ENCODE measurements at regions not wholly inside any gene's neighbourhood (a gene's known extent, or its start where the extent isn't known, plus 50 kb on each side); places are given as distances from the start of the nearest gene placed in this dataset.

GRCh38 chr7:24341691-24342413 is 57.9 kb downstream of the NPY start:
- no peak for DNase-seq

GRCh38 chr7:24343614-24344013 is 59.6 kb downstream of the NPY start:
- DNase-seq = no peak

- no peak for DNase-seq
These were observed 62.1 kb downstream of the NPY start for GRCh38 chr7:24346129-24346528.

DNA sequence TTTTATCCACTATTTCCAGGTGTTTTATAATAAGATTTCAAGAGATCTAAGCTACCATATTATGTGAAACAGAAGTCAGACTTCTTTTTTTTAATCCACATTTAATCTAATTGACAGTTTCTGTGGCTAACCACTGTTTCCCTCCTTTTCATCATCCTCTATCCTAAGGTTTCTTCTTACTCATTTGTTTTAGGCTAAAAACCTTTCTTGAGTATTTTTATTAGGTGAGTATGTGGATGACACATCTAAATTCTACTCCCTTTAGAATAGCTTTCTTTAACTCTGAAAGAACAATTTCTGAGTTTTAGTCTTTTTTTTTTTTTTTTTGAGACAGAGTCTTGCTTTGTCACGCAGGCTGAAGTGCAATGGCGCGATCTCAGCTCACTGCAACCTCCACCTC is 62.7 kb downstream of the NPY start:
- DNase-seq = no peak

GRCh38 chr7:24349339-24349738 is 65.3 kb downstream of the NPY start:
- no peak for DNase-seq

DNA sequence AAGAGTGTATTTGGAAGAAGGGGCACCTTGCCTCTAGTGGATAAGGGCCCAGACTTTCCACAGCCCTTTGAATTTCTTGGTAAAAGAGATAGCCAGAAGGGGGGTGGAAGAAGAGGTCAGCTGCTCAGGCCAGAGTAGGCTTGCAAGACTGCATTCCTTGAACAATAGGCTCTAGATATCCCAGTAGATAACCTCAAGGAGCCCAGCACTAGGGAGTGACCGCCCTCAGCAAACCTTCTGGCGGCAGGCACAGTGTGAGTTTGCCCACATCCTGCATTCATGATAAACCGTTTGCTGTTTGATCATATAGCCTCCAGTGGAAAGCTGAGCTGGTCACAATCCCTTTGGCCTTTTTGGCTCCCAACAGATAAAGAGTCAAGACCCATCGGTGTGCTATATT is 70.5 kb downstream of the NPY start:
- no peak for DNase-seq

- DNase-seq = no peak
These were observed 72.9 kb downstream of the NPY start for GRCh38 chr7:24356718-24357386.

DNA sequence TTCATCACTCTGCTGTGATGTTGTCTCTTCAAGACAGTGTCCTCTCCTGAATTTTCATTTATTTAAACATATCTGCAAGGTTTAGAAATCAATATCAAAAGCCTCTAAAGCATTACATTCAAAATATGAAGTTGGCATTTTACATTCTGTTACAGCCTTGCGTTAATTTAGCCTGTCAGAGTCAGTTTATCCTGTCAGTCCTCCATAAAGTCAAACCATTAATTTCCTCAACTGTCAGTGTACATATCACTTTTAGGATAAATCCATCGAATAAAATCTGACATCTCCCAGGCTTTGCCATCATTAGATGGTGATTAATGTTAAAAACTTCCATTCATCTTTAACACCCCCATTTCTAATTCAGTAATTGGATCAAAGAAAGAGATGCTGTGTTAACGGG is 77.0 kb downstream of the NPY start:
- no peak for DNase-seq

- DNase-seq = no peak
These were observed 81.6 kb downstream of the NPY start for GRCh38 chr7:24365606-24366005.

DNA sequence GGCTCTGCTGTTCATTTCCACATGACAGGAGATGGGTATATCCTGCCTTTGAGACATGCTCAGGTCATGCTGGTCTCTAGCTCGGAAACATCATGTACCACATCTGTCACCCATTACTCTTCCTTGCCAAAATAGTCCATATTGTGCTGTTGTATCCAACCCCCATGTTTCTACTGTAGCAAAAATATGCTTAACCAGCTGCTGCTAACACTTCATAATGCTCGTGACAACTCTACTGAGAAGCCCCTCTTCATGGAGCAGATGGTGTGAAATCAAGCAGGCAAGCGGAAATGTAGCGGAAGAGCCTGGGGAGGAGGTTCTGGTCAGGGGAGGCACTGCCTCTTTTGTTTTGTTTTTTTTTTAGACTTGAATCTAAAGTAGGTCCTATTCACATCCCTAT is 82.9 kb downstream of the NPY start:
- DNase-seq = no peak

DNA sequence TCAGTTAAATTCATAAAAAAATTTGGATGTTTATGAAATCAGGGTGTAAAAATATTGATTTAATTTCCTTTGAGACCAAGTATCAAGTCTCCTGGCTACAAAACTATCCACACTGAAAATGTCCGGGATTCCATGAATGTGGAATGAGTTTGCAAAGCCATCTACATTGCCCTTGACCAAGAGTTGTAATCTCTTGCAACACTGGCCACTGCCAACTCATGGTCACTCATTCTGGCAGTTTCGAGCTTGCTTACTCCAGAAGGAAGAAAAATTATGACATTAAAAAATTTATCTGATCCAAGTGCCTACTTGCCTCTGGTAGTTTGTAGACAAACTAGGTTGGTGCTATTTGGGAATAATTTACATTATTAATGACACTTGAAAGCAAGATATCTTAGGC is 84.2 kb downstream of the NPY start:
- DNase-seq = no peak

DNA sequence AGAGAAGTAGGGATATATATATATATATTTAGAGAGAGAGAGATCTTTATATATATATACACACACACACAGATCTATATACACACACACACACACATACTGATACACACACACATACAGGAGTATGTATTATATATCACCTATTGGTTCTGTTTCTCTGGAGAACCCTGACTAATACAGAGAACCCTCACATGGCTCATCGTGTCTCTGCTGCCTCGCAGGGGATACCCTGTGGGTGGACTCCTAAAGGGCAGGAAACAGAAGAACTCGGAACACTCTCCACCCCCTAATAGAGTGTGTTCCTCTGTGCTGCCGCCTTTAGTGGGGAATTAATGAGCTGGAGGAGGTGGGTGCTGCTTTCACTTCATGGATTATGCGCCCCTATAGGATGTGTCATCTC is 86.6 kb downstream of the NPY start:
- no peak for DNase-seq

- no peak for DNase-seq
These were observed 89.3 kb downstream of the NPY start for GRCh38 chr7:24372961-24373955.

GRCh38 chr7:24378871-24379616 is 95.1 kb downstream of the NPY start:
- no peak for DNase-seq

DNA sequence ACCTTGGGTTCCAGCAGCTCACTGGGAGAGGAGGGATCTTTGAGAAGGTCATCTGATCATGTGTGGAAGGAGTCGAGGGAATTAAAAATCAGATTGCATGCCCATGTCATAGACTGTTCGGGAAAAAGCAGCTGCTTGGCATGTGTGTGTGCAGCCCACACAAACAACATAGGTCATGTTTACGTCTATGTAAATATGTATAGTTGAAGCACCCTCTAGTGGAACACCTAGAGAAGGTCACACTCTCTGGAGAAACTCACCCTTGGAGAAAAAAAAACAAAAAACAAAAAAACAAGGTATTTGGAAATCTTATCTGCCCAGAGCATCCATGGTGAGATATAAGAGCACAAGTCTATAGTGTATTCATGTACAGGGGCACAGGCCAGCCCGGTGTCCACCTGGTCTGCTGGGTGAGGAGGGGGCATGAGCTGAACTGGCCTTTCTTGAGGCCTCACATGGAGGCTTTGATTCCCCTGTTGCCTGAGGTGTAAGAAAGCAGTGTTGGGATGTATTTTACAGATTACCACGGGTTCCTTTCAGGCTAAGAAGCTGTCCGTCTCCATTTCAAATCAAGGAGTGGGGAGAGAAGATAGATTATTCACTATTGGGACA is 98.0 kb downstream of the NPY start:
- no peak for DNase-seq

- no peak for DNase-seq
These were observed 99.1 kb downstream of the NPY start for GRCh38 chr7:24383055-24383454.

DNA sequence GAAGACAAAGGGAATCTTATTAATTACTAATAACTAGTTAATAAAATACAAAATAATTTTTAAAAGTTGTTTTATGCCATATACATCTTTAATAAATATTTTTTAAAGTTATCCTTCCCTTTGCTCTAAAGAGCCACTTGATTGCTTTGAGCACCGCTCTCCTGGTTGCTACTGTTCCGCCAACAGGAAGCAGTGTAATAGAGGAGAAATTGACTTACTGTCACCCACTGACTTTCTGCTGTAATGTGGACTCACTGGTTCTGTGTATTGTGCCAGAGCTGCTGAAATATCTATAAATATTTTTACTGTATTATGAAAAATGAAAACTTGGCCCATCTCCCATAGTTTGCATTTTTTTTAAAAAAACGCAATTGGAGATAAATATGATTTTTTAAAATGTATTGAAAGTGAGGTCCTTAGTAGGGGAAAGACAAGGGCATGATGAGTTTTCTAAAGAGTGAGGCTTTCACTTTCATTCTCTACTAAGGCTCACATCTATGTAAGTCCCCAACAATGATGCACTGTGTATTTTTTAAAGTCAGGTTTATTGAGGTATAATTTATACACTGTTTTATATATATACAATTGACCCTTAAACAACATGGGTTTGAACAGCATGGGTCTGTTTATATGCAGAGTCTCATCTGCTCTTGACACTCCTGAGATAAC is 100.5 kb downstream of the NPY start:
- no peak for DNase-seq

DNA sequence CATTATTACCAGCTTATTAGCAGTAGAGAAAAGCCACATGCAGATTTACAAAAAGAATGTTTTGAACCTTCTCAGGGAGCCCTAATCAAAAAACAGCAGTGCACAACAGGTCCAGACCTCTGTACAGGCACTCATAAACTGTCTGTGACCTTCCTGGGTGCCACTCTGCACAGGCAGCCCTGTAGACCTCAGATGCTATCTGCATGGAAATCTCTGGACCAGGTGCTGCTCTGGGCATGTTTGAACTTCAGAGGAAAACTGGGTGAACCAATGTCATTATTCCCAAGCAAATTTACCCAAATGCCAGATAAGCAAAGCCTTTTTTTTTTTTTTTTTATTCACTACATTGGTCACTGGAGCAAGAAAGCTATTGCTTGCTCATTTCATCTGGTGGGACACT is 104.2 kb downstream of the NPY start:
- DNase-seq = no peak

DNA sequence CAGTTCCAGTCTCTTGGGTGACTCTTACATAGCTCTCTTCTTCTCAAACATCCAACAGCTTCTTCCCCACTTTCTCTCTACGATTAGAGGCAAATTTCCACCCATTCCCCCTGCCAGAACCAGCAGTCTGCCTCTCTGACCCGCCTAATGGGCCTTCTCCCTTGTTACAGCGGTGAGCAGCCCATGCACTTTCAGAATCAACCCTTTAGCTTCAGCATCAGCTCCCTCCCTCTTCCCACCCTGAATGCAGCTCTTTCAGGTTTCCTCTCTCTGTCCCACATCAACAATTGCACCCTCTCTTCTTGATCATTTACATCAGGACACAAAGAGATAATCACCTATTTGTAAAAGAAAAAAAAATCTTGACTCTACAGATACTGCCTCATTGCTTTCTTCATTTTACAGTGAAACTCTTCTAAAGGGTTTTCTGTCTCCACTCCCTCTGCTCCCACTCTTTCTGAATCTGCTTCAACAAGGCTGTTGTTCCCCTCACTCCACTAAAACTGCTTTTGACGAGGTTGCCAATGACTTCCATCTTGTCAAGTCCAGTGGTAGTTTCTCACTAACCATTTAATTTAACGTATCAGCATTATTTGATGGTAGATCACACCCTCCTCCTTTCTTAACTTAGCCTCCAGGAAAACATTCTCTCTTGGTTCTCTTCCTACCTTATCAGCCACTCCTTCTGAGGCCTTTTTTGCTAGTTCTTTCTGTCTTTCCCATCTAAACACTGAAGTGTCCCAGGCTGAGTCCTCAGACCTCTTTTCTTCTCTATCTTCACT is 106.6 kb downstream of the NPY start:
- DNase-seq = no peak

DNA sequence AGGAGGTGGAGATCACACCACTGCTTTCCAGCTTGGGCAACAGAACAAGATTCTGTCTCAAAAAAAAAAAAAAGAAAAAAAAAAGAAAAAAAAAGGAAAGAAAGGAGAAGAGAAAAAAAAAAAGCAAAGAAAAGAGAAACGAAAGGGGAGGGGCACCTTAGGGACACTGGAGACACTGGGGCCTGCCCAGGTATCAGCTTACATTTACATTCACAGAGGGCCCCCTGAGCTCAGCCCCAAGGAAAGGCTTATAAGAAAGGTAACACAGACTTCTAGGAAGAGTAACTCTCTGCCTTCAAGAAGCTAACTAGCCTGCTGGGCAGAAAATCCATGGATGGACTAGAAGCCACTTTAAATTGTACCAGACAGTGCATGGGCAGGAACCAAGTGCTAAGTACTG is 108.8 kb downstream of the NPY start:
- no peak for DNase-seq

DNA sequence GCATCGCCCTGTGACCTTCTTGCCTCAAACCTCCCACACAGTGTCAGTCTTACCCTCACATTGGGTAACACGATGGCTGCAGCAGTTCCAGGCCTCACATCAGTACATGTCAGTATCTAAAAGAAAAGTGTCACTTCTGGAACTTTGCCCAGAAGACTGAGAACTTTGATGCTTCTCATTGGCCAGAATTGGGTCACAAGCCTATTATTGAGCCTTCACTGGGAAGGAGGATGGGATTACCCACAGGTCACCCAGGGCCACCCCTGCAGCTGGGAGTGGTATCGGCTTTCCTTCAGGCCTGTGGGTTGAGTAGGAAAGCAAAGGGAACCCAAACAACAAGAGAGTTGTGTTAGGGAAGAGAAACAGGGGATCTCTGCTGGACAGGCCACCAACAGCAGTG is 111.5 kb downstream of the NPY start:
- DNase-seq = no peak

All from stimulated activated naive CD4-positive, alpha-beta T cell (primary cell).